Trophoblast cell (in vitro differentiated cells and primary cell): ENCODE measurements at regions not wholly inside any gene's neighbourhood (a gene's known extent, or its start where the extent isn't known, plus 50 kb on each side); places are given as distances from the start of the nearest gene placed in this dataset.
A peak's percentile ranks its signal among the peaks of the same experiment; 100 is the strongest.

ENCODE experiments used
- DNase-seq, 2 donors: peaks; one replicate each; pipeline ENCODE4 v3.0.0-alpha.2; 2016
- H2AFZ ChIP-seq: 2 replicates; pipeline ENCODE4 v1.6.1; 2013; ENCODE audit warnings: low read length, moderate library complexity, mild to moderate bottlenecking; ENCODE audit not compliant: insufficient read depth, poor library complexity
- H2AK5ac ChIP-seq: 2 replicates; pipeline ENCODE4 v1.6.1; 2013; ENCODE audit warnings: mild to moderate bottlenecking, low read length
- H2BK120ac ChIP-seq: 2 replicates; pipeline ENCODE4 v1.6.1; 2013; ENCODE audit warnings: low read length, mild to moderate bottlenecking, moderate library complexity; ENCODE audit not compliant: insufficient read depth, poor library complexity
- H2BK12ac ChIP-seq: 2 replicates; pipeline ENCODE4 v1.6.1; 2013; ENCODE audit warnings: mild to moderate bottlenecking, low read length, moderate library complexity
- H2BK5ac ChIP-seq: 2 replicates; pipeline ENCODE4 v1.6.1; 2013; ENCODE audit warnings: low read length, low read depth, moderate library complexity, mild to moderate bottlenecking; ENCODE audit not compliant: poor library complexity
- H3K14ac ChIP-seq: 2 replicates; pipeline ENCODE4 v1.6.1; 2013; ENCODE audit warnings: mild to moderate bottlenecking, low read length
- H3K18ac ChIP-seq: 2 replicates; pipeline ENCODE4 v1.6.1; 2013; ENCODE audit warnings: mild to moderate bottlenecking, low read length
- H3K23ac ChIP-seq: 2 replicates; pipeline ENCODE4 v1.6.1; 2013; ENCODE audit warnings: low read length
- H3K27ac ChIP-seq: 2 replicates; pipeline ENCODE4 v1.5.1; 2013; ENCODE audit warnings: low read depth, mild to moderate bottlenecking, inconsistent platforms, low read length, moderate library complexity
- H3K27me3 ChIP-seq: 2 replicates; pipeline ENCODE4 v1.6.1; 2013; ENCODE audit warnings: inconsistent platforms, mild to moderate bottlenecking, low read length, moderate library complexity; ENCODE audit not compliant: insufficient read depth
- H3K36me3 ChIP-seq, 2 experiments: 1 replicate in 1 of 2; 2 replicates in 1 of 2; pipeline ENCODE4 v1.6.1; 2013; ENCODE audit warnings: low read length in 2 of 2, mild to moderate bottlenecking in 2 of 2, moderate library complexity in 1 of 2; ENCODE audit not compliant: insufficient read depth in 2 of 2, control insufficient read depth in 1 of 2
- H3K4ac ChIP-seq: 2 replicates; pipeline ENCODE4 v1.6.1; 2013; ENCODE audit warnings: low read depth, mild to moderate bottlenecking, low read length, moderate library complexity
- H3K4me1 ChIP-seq, 2 experiments: 1 replicate in 1 of 2; 2 replicates in 1 of 2; pipeline ENCODE4 v1.6.1; 2013; ENCODE audit warnings: low read length in 2 of 2, mild to moderate bottlenecking in 2 of 2, moderate library complexity in 1 of 2; ENCODE audit not compliant: insufficient read depth in 2 of 2, control insufficient read depth in 1 of 2
- H3K4me2 ChIP-seq: 2 replicates; pipeline ENCODE4 v1.6.1; 2013; ENCODE audit warnings: inconsistent platforms, mild to moderate bottlenecking, low read length, moderate library complexity
- H3K4me3 ChIP-seq: 2 replicates; pipeline ENCODE4 v1.5.1; 2013; ENCODE audit warnings: mild to moderate bottlenecking, low read depth, low read length, inconsistent platforms
- H3K79me1 ChIP-seq: one replicate; pipeline ENCODE4 v1.6.1; 2013; ENCODE audit warnings: low read length
- H3K79me2 ChIP-seq: 2 replicates; pipeline ENCODE4 v1.6.1; 2013; ENCODE audit warnings: low read length, mild to moderate bottlenecking; ENCODE audit not compliant: control insufficient read depth, insufficient read depth, poor library complexity
- H3K9ac ChIP-seq: 2 replicates; pipeline ENCODE4 v1.6.1; 2013; ENCODE audit warnings: mild to moderate bottlenecking, low read length
- H3K9me3 ChIP-seq: 2 replicates; pipeline ENCODE4 v1.6.1; 2013; ENCODE audit warnings: low read depth, mild to moderate bottlenecking, control low read depth, inconsistent platforms, low read length; ENCODE audit not compliant: insufficient read depth
- H4K12ac ChIP-seq: 2 replicates; pipeline ENCODE4 v1.6.1; 2013; ENCODE audit warnings: low read depth, mild to moderate bottlenecking, low read length, moderate library complexity
- H4K8ac ChIP-seq: 2 replicates; pipeline ENCODE4 v1.6.1; 2013; ENCODE audit warnings: low read depth, mild to moderate bottlenecking, low read length, moderate library complexity
- H4K91ac ChIP-seq: one replicate; pipeline ENCODE4 v1.6.1; 2013; ENCODE audit warnings: low read depth, mild to moderate bottlenecking, low read length, moderate library complexity
- WGBS: extraction: QIAGEN DNeasy Blood & Tissue Kit; methylation state at CpG from one replicate; pipeline ENCODE4 v1.1.7; 2013; ENCODE audit warnings: missing lambda C conversion rate; ENCODE audit not compliant: insufficient read length, insufficient coverage; ENCODE audit errors: extremely low coverage; 5-methylcytosine and 5-hydroxymethylcytosine counted together

DNA sequence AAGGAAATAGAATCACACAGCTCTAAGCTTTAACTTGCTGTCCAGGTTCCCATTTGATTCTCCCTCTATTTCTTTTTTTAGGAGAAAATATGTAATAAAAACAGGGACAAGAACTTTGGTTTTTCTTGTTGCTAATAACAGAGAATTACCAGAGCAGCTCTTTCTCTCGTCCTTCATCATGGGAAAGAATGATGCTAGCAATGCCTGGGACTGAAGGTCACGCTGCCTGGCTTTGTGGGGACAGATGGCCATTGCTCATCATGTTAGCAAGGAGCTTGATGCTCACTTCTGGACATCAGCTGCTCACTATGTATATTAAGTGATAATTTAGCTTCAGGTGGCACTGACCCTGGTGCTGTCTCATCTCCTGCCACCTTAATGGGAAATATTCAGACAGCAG, 77.3 kb upstream of the AKT3 start:
- H3K9me3 ChIP-seq: no peaks in the 10 kb centered on the region
- H3K4me1 ChIP-seq: peaks cover 26 to 28% of the 10 kb centered on the region in 2 experiments
- H3K9ac ChIP-seq: no peak overlapping the region
- H4K12ac ChIP-seq: no peak overlapping the region
- no peak overlapping the region for H2AFZ ChIP-seq
- H3K79me1 ChIP-seq: peaks cover 25% of the 10 kb centered on the region
- H3K27ac ChIP-seq: no peak overlapping the region
- no peak for DNase-seq
- no peaks in the 10 kb centered on the region for H3K36me3 ChIP-seq
- no peak overlapping the region for H3K4me3 ChIP-seq
- H4K8ac ChIP-seq: no peak overlapping the region
- H2BK12ac ChIP-seq: no peak overlapping the region
- no peak overlapping the region for H2AK5ac ChIP-seq
- no peak overlapping the region for H3K14ac ChIP-seq
- no CpG with 5 or more reads among the region's 2 CpGs for WGBS
- H3K79me2 ChIP-seq: no peaks in the 10 kb centered on the region
- H3K4me2 ChIP-seq: no peak overlapping the region
- peak overlapping the region; percentile 69 for H3K23ac ChIP-seq
- no peak overlapping the region for H2BK5ac ChIP-seq
- no peak overlapping the region for H4K91ac ChIP-seq
- no peak overlapping the region for H3K18ac ChIP-seq
- no peak overlapping the region for H3K4ac ChIP-seq
- H2BK120ac ChIP-seq: no peak overlapping the region
- H3K27me3 ChIP-seq: no peaks in the 10 kb centered on the region

DNA sequence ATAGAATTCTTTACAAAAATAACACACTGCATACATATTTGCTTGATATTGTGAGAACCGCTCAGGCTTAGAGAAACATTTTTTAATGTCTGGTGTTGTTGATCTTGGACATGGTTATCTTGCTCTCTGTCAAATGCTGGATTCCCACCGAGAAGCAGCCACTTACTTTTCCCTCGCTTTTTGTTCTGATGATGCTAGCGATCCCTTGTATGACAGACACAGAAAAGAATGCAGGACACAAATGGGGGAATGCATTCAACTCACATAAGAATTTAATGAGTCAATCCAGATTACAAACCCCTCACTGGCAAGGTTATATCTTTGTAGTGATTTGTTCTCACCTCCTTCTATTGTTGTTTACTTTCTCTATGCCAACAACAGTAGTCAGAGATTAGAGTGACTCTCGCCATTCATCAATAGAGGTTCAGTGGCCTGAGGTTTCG, 76.8 kb upstream of the AKT3 start:
- Histone ChIP-seq H2BK120ac (no peak overlapping the region), H3K79me1 (peaks cover 26% of the 10 kb centered on the region), H3K79me2 (no peaks in the 10 kb centered on the region), H3K4ac (no peak overlapping the region), H4K91ac (no peak overlapping the region), H3K18ac (no peak overlapping the region), H2BK5ac (no peak overlapping the region), H3K4me1 (peaks cover 28% of the 10 kb centered on the region in 2 experiments), H4K8ac (no peak overlapping the region), H4K12ac (no peak overlapping the region), H3K36me3 (no peaks in the 10 kb centered on the region), H2AFZ (no peak overlapping the region), H3K9me3 (no peaks in the 10 kb centered on the region), H3K9ac (no peak overlapping the region), H3K27ac (no peak overlapping the region), H3K4me3 (no peak overlapping the region), H3K27me3 (no peaks in the 10 kb centered on the region), H2AK5ac (no peak overlapping the region), H3K14ac (no peak overlapping the region), H3K4me2 (no peak overlapping the region), H3K23ac (no peak overlapping the region), H2BK12ac (no peak overlapping the region)
- peak; percentile 56 to 91 for DNase-seq
- no CpG with 5 or more reads among the region's 6 CpGs for WGBS

DNA sequence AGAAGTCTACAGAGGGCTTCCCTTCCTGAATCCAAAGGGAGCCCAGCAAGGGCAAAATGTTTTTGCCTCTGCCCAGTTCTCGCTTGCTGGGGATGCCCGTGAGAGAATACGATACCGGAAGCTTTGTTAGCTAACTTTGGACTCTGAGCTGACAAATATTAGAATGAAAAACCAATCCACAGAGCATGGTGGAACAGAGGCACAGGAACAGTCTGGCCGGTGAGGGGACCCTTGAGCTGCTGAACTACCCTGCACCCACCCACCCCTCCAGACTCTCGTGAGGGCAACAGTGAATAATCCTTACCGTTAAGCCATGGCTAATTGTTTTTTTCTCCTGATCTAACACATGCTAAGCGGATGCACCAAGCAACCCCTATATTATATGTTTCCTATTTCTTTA, 76.3 kb upstream of the AKT3 start:
- H3K9me3 ChIP-seq: no peaks in the 10 kb centered on the region
- no peak overlapping the region for H3K4me3 ChIP-seq
- no peaks in the 10 kb centered on the region for H3K36me3 ChIP-seq
- no peak for DNase-seq
- peak overlapping the region; percentile 84 for H2BK120ac ChIP-seq
- H3K79me1 ChIP-seq: peaks cover 23% of the 10 kb centered on the region
- no CpG with 5 or more reads among the region's 8 CpGs for WGBS
- H3K27ac ChIP-seq: no peak overlapping the region
- no peak overlapping the region for H2AK5ac ChIP-seq
- peak overlapping the region; percentile 69 for H2BK12ac ChIP-seq
- H4K91ac ChIP-seq: peak overlapping the region; percentile 63
- H3K27me3 ChIP-seq: no peaks in the 10 kb centered on the region
- H2AFZ ChIP-seq: no peak overlapping the region
- peak overlapping the region; percentile 31 for H2BK5ac ChIP-seq
- H4K12ac ChIP-seq: no peak overlapping the region
- H3K18ac ChIP-seq: no peak overlapping the region
- H3K4me2 ChIP-seq: no peak overlapping the region
- peak overlapping the region; percentile 58 for H4K8ac ChIP-seq
- H3K4ac ChIP-seq: no peak overlapping the region
- H3K79me2 ChIP-seq: no peaks in the 10 kb centered on the region
- H3K4me1 ChIP-seq: peaks cover 23 to 25% of the 10 kb centered on the region in 2 experiments
- no peak overlapping the region for H3K9ac ChIP-seq
- H3K14ac ChIP-seq: peak overlapping the region; percentile 44
- no peak overlapping the region for H3K23ac ChIP-seq

DNA sequence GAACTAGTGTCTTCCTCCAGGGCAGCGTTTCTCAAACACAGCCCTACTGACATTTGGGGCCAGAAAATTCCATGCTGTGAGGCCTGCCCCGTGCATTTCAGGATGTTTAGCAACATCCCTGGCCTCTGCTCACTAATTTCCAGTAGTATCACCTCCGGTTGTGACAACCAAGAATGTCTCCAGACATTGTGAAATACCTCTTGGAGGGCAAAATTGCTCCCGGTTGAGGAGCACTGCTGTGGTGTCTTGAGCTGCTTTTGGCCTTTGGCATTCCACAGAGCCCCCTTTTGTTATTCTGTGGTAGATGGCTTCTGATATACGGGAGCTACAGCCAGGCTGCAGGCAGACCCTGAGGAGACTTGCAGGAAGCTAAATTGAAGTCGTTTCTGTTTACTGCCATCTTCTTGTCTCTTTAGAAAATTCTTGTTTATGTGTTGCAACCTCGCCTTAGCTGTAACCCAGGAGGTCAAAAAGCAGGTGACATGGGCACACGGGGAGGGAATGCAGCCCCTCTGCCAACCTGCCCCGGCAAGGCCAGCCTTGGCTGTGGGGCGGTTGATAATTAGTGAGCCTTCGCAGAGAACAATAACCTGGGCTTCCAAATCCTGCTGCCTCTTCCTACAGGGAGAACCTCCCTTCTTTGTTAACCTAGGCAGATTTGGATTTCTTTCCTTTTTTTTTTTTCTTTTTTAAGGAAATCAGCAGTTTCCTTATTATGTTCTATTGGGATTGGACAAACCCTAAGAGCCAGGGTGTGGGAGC, 74.7 kb upstream of the AKT3 start:
- Histone ChIP-seq H3K9ac (no peak overlapping the region), H3K23ac (no peak overlapping the region), H4K12ac (no peak overlapping the region), H3K9me3 (no peaks in the 10 kb centered on the region), H3K14ac (peak overlapping the region; percentile 59), H2AK5ac (no peak overlapping the region), H2BK5ac (peak overlapping the region; percentile 77), H3K4ac (no peak overlapping the region), H3K4me3 (no peak overlapping the region), H4K91ac (peak overlapping the region; percentile 56), H3K4me1 (peaks cover 21 to 23% of the 10 kb centered on the region in 2 experiments), H3K27ac (peak overlapping the region; percentile 89), H2BK12ac (peak overlapping the region; percentile 67), H3K4me2 (peak overlapping the region; percentile 53), H3K79me1 (peaks cover 19% of the 10 kb centered on the region), H3K27me3 (no peaks in the 10 kb centered on the region), H2AFZ (no peak overlapping the region), H3K36me3 (no peaks in the 10 kb centered on the region), H2BK120ac (peak overlapping the region; percentile 82), H4K8ac (peak overlapping the region; percentile 7), H3K18ac (no peak overlapping the region), H3K79me2 (no peaks in the 10 kb centered on the region)
- WGBS: no CpG with 5 or more reads among the region's 11 CpGs
- peak; percentile 79 to 92 for DNase-seq
